Ovary (tissue), 3 donors: ENCODE measurements at regions not wholly inside any gene's neighbourhood (a gene's known extent, or its start where the extent isn't known, plus 50 kb on each side); places are given as distances from the start of the nearest gene placed in this dataset.

Experiments
- POLR2A ChIP-seq: fragments of 450-650 bp; IDR thresholded peaks from one replicate; pipeline ENCODE4 v1.6.1; 2017; ENCODE audit warnings: antibody characterized with exemption, mild to moderate bottlenecking, moderate library complexity
- TF ChIP-seq, protein P1 (sequence below), 3 donors: fragments of 450-650 bp in 2 of 3; fragments of 200-600 bp in 1 of 3; IDR thresholded peaks; one replicate each; pipeline versions ENCODE4 v1.5.1 to v1.8.0; 2016 to 2022; ENCODE audit warnings: antibody characterized with exemption in 3 of 3, mild to moderate bottlenecking in 1 of 3
- donor health status: DM: no; HTN: no; CAD: no.

DNA sequence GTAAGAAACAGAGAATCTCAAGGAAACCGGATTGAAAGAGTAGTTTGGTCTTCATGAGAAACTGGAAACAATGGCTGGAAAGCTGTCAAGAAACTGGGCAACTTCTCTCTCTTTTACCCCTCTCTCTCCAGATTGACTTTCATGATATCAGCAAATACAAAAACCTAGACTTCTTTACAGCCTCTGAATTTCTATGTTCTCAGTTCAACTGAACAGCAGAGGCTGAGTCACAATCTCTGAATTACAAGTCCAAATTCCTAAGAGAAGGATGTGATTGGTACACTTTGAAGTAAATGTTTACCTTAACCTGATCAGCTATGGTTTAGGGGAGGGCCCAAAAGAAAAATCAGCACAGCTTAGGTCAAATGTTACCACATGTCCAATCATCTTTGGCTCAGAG is 974.9 kb downstream of the RPA4 start:
- TF ChIP-seq, protein P1, sequence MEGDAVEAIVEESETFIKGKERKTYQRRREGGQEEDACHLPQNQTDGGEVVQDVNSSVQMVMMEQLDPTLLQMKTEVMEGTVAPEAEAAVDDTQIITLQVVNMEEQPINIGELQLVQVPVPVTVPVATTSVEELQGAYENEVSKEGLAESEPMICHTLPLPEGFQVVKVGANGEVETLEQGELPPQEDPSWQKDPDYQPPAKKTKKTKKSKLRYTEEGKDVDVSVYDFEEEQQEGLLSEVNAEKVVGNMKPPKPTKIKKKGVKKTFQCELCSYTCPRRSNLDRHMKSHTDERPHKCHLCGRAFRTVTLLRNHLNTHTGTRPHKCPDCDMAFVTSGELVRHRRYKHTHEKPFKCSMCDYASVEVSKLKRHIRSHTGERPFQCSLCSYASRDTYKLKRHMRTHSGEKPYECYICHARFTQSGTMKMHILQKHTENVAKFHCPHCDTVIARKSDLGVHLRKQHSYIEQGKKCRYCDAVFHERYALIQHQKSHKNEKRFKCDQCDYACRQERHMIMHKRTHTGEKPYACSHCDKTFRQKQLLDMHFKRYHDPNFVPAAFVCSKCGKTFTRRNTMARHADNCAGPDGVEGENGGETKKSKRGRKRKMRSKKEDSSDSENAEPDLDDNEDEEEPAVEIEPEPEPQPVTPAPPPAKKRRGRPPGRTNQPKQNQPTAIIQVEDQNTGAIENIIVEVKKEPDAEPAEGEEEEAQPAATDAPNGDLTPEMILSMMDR (IDR thresholded peaks at IDR 0.05) = no peak
- TF ChIP-seq POLR2A = no peak
